NCI-H226 (cell line): ENCODE measurements at regions not wholly inside any gene's neighbourhood (a gene's known extent, or its start where the extent isn't known, plus 50 kb on each side); places are given as distances from the start of the nearest gene placed in this dataset.
"Not testable (repeated sequence)": the region's sequence is repeated elsewhere in the genome, so short reads cannot be mapped to it uniquely, and the experiment has no call there.

Source experiments
- DNase-seq: peaks from one replicate; pipeline ENCODE4 v3.0.0-alpha.2; 2015

DNA sequence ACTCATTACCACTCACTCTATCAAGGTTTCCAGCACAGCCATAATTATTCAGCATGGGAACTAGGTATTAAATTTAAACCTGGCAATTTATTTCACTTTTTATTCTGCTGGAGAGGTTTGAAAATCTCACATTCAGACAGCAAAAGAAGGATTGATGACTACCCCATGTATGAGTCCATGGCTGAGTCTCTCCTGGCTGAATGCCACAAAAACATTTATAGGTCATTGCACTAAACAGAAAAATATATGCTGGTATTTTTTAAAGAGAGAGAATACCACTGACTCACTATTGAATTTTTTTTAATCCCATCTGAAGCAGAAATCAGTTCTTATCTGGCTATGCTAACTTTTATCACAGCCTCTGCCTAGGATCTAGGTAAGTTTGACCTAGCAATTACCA, 336.3 kb downstream of the PPP1R3A start:
- DNase-seq: no peak

DNA sequence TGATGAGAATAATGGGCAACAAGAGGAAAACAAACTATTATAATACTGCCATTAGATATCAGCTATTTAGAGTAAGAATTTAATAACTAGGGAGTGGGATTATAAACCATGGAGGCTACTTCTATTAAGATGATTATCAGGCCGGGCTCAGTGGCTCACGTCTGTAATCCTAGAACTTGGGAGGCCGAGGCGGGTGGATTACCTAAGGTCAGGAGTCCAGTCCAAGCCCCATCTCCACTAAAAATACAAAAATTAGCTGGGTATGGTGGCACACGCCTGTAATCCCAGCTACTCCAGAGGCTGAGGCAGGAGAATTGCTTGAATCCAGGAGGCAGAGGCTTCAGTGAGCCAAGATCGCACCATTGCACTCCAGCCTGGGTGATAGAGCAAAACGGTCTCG, 355.6 kb downstream of the PPP1R3A start:
- not testable (repeated sequence) for DNase-seq

DNA sequence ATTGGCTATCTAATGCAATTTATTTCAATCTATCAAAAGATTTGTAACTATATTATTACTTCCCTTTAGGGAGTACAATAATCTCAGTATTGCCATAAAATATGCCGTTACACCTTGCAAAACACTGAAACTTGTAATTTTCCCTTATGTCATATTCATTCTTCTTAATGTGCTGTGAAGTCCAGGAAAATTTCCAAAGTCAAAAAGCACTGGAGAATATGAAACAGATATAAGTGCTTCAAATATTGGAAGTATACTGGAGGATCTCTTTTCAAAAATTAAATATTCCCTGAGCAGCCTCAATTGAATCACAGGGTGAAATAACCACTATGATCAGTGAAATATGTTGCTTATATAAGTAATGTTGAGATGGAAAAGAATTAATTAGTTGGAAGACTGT, 356.0 kb downstream of the PPP1R3A start:
- no peak for DNase-seq

DNA sequence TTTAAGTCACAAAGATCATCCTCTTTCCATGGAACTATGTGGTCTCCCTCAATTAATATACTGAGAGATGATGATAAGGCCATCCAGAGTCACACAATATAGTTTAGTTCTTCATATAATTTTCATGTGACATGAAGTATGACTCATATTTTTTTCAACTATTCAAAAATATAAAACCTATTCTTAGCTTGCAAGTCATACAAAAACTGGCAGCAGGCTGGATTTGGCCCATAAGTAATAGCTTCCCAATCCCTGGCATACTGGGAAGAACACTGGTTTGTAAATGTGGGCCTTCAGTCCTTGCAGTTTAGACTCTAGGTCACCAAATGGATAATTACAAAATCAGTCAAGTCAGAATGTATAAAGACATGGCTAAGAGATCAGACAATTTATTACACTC, 356.6 kb downstream of the PPP1R3A start:
- no peak for DNase-seq

DNA sequence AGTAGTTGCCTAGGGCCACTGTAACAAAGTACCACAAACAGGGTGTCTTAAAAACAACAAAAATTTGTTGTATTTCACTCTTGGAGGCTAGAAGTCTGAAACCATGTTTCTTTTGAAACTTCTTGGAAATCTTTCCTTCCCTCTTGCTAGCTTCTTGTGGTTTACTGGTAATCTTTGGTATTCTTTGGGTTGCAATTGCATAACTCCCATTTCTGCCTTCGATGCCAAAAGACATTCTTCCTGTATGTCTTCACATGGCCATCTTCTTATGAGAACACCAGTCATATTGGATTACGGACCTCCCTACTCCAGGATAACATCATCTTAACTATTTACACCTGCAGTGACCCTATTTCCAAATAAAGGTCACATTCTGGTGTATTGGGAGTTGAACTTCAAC, 357.4 kb downstream of the PPP1R3A start:
- peak; percentile 64 for DNase-seq

DNA sequence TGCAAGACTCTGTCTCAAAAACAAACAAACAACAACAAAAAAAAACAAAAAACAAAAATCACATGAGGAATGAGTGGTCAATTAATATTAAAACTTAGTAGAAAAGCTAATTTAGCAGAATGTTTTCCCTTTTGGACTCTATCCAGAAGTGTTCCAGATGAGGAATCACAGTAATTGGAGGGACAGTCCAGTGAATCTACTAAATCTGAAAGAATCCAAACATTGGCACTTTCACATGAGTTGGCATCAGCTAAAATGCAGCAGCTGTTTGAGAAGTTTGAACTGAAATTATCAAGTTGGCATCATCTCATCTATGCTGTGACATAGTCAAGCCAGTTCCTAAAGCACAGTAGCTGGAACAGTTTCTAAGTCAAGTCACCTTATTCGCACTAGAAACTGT, 367.8 kb downstream of the PPP1R3A start:
- DNase-seq: no peak

DNA sequence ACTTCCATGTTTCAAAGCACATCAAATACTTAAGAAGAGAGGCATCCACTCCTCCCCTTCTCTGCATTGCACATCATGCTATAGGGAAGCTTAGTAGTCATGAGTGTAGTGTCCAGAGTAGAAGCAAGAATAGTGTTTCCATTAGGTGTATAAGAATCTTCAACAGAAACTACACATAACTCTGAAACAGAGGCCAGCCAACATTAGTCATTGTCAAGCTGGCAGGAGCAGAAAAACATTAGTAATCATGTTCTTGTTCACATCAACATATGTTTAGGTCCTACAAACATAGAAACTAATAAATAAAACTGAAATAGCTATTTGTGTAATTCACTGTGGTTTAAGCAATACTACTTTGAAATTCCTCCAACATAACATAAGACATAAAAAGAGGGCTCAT, 370.2 kb downstream of the PPP1R3A start:
- peak; percentile 40 for DNase-seq

DNA sequence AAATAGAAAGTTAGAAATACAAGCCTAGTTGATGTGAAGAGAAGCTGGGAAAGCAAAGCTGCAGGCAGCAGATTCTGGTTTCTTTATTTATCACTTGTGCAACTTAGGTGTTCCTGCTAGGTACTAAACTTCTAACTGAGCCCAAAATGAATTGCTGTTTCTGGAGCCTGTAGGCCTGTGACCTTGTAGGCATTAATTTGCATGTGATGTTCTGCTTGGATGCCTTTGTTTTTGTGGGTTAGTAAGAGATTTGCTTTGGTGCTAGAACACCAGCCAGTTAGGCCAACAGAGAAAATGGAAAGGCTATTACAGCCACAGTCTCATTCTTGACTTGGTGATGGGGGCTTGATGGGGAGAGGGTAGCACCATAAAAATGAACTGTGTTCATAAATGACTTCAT, 370.7 kb downstream of the PPP1R3A start:
- DNase-seq: no peak

DNA sequence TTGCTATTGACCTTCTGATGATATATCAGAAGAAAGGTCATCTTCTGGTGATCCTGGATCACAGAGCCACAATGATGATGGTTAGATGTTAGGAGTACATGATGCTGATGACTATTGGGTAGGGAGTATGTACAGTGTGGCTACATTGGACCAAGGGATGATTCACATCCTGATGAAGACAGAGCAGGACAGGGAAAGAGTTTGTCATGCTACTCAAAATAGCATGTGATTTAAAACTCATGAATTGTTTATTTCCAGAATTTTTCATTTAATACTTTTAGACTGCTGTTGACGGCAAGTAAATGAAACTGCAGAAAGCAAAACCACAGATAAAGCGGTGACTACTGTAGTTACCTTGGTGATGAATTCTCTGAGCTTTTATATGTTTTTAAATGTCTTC, 397.3 kb downstream of the PPP1R3A start:
- DNase-seq: peak; percentile 48

DNA sequence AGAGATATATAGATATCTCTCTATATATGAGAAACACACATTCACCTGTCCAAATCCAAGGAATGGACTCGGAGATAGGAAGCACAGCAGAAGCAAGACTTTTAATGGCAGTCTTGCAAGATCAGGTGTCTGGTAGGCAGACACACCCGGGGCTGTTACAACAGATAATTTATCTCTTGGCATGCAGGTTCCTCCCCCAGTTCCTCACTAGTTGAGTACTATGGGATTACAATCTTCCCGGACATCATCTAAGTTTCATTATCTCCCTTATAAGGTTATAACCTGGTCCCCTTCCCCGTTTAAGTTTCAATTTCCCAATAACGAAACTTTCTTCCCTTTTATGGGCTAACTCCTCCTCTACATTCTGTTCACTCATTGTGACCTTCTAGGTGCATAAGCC, 399.3 kb downstream of the PPP1R3A start:
- no peak for DNase-seq

DNA sequence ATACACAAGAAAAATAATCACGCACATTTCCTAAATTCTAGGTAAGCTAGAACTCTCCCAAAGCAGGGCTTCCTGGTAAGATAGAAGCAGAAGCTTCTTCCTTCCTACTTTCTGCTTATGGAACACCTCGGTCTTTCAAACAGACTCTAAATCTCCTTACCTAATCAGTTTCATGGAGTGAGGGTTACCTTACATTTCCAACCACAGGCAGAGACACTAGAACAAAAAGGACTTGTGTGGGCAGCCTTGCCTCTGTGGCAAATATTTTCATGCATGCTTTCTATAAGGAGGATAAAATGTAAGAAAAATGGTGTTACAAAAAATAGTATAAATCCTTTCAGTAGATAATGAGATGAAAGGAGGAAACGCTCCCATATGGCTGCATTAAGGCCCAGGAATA, 386.3 kb upstream of the SMIM30 start:
- no peak for DNase-seq

DNA sequence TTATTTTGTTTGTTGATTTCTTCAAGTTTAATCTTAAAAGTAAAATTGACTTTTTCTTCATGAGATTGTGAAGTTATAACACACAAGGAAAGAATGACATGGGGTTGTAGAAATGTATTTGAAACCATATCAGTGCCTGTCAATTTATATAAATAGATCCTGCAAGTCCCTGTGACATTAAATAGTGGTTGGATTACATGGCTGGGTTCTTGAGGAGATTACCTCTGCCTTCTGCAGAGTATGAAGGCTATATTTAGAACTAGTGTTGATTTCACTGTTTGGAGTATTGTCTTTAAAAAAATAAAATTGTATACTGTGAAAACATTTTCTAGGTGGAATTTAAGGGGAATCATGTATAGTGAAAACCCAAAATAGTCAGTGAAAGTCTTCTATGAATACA, 385.8 kb upstream of the SMIM30 start:
- DNase-seq: no peak

DNA sequence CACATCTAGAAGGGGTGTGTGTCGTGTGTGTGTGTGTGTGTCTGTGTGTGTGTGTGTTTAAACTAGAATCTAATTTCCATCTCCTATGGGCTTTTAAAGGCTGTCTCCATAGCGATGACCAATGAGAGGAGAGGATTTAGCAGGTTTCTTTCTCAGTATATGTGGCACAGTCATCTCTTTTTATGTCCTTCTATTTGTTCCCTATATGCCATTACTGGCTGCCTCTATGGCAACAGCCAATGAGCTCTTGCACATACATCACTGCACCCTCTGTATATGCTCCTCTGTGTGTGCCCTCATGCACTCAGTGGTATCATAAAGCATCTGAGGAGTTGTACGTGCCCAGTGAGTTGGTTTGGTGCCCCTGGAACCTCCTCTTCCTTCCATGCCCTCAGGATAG, 378.2 kb upstream of the SMIM30 start:
- not testable (repeated sequence) for DNase-seq

DNA sequence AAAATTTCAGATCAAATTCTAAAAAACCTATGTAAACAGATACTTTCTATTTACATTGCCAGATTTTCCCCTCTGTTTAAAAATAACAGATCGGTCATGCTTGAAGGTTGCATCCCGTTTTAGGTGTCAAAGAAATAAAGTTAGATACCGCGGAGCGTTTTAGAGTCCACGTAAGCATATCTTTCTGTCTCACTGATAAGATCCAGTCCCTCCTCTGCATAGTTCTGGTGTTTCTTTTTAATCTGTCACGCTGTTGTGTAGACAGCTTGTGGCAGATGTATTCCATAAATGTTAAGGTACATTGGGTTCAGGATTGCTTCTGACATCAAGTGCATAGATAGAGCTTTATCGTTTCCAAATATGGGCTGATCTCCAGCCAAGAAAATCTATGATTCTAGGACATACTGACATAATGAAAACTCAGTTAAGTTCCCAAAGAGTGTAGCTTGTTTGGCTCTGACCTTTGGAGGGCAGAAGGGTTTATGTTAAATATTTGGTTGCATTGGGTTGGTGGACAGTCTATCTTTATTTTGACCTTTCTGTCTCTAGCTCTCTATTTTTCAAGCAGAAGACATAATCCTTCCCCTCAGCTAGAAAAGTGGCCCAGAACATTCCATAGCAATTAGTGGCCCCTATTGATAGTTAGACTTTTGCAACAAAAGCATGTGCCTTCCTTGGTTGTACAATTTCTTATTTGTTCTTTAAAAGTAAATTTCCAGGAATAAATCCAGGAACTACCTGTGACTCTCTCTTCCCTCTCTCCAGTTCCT, 376.6 kb upstream of the SMIM30 start:
- DNase-seq: not testable (repeated sequence)

DNA sequence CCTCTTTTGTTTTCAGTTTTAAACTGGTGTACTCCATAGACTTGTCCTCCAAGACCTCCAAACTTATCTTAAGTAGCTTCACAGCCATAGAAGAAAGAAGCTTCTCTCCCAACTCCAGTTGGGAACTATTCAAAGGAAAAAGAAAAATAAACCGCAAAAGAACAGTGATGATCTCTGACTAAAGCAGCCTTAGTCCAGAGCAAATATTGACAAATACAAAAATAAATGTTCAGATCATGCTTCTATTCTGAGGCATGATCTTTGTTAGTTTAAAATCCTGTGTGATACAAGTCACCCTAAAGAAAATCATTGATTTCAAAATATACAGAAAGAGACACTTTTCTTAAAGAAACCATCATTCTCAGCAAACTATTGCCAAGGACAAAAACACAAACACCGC, 373.0 kb upstream of the SMIM30 start:
- DNase-seq: no peak

DNA sequence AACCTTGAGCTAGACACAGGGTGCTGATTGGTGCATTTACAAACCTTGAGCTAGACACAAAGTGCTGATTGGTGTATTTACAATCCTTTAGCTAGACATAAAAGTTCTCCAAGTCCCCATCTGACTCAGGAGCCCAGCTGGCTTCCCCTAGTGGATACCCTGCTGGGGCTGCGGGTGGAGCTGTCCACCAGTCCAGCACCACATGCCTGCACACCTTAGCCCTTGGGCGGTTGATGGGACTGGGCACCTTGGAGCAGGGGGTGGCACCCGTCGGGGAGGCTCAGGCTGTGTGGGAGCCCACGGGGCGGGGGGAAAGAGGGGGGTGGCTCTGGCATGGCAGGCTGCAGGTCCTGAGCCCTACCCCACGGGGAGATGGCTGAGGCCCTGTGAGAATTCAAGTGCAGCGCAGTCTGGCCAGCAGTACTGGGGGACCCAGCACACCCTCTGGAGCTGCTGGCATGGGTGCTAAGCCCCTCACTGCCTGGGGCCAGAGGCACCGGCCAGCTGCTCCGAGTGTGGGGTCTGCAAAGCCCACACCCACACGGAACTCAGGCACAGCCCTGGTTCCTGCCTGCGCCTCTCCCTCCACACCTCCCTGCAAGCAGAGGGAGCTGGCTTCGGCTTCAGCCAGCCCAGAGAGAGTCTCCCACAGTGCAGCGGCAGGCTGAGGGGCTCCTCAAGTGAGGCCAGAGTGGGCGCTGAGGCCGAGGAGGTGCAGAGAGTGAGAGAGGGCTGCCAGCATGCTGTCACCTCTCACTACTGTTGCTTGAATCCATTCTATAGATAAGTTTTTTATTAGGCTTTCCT, 369.8 kb upstream of the SMIM30 start:
- no peak for DNase-seq

DNA sequence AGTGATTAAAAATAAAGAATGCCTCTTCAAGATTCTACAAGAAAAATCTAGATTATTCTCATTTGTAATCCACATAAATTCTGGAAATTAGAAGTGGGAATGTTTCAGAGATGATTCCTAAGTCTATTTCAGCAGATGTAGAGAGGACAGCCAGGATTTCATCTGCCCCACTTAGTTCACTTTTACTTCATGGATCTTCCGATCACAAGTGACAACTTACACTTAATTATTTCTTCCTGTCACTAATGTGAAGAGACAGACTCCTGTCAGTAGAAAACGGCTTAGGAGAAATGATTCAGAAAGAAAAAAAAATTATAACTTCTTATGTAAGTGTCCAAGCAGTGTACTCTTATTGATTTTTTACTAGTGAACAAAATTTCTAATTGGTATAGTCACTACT, 368.2 kb upstream of the SMIM30 start:
- no peak for DNase-seq

DNA sequence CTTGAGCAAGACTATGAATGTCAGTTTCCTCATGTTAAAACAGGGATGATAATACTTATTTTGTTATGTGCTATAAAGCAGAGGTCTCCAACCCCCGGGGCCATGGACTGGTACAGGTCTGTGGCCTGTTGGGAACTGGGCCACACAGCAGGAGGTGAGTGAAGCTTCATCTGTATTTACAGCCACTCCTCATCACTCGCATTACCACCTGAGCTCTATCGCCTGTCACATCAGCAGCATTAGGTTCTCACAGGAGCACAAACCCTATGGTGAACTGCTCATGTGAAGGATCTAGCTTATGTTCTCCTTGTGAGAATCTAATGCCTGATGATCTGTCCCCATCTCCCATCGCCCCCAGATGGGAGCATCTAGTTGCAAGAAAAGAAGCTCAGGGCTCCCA, 365.3 kb upstream of the SMIM30 start:
- DNase-seq: no peak

DNA sequence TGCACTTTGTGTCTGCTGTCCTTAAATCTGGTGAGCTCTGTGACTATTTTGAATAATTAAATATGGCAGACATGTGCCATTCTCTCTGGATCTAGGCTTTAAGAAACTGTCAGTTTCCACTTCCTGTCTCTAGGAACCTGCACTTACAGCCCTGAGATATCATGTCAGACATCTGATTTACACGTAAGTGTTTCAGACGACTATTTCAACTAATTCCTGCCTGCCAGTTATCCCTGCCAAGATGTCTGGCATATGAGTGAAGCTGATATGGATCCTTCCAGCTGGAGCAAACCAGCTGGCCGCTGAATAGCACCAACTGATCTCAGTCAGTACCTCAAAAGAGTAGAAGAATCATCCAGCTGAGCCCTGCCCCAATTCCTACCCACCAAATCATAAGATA, 362.2 kb upstream of the SMIM30 start:
- no peak for DNase-seq

DNA sequence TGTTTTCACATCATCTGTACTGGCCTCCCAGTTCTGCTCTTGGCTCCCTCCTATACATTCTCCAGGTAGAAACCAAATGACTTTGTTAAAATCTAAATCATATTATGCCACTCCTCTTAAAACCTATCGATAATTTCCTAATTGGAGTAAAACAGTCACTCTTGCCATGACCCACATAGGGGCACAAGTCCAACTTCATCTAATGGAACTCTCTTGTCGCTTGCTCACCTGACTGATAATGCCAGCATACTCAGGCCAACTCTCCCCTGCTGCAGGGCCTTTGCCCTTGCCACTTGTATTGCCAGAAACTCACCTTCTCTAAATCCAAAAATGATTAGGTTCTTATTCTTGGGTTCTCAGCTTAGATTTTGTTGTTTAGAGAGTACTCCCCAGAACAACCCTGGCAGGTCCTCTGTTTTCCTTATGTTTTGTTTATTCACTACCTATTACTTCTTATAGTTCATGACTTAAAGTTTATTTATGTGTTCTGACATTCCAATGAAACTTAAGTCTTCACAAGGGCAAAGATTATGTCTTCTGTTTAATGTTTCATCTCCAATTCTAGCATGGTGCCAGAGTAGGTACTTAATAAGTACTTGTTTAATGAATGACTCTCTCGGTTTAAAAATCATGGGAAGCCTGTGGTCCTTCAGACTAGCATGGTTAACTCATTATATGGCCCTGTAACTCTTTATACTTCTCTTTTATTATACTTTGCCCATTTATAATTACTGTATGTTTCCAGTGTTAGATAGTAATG, 345.9 kb upstream of the SMIM30 start:
- no peak for DNase-seq

DNA sequence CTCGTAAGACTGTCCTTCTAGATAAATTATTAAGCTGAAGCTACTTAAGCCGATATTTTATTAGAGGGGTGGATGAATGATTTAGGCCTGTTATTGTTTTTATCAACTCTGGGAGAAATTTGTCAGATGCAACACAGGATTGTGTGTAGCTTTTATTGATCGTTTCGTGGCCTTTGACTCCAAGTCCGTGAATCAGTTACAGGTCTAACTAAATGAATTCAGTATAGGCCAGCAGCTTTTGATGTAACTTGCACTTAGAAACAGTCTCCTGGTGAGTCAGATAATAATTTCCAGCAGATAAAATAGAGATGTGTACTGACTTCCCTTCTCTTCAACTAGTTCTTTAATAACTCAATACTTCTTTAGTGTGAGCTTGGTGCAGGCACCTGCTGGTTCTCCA, 341.7 kb upstream of the SMIM30 start:
- DNase-seq: no peak

DNA sequence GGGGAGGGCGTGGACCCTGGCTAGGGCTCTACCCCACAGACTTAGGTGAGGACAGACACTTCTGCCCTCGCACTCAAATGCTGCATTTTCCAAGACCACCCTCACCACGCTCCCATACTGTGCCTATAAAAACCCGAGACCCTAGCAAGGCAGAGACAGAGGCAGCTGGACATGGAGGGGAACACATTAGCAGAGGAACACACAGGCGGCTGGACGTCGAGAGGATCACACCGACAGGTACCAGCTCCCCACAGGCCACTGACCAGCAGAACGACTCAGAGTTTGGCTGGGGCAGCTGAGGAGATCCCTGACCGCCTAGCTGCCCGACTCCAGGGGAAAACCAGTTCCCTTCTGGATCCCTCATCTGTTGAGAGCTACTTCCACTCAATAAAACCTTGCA, 338.2 kb upstream of the SMIM30 start:
- DNase-seq: no peak

DNA sequence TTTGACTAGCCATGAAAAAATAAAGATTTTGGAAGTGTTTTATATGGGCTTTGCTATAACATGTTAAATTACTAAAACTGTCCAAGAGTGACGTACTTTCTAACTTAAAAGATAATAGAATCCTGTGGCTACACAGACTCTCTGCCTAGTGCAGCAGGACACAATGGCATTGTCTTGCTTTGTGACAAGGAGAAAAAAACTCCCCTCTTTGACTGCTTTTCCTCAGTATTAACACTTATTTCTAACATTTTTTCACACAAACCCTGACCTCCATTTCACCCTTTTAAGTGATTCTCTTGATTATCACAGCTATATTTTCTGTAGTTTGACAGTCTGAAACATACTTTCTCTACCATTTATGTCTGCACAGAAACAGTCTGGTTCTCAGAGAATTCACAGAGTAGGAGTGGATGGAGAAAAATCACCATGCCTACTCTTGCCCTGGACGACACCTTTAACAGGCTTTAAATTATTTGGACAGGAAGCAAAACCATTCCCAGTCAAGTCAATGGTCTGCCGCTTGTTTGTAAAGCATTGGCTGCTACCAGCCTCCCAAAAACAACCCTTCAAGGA, 336.3 kb upstream of the SMIM30 start:
- no peak for DNase-seq
